ENCODE measurements at regions not wholly inside any gene's neighbourhood (a gene's known extent, or its start where the extent isn't known, plus 50 kb on each side); places are given as distances from the start of the nearest gene placed in this dataset.

DNA sequence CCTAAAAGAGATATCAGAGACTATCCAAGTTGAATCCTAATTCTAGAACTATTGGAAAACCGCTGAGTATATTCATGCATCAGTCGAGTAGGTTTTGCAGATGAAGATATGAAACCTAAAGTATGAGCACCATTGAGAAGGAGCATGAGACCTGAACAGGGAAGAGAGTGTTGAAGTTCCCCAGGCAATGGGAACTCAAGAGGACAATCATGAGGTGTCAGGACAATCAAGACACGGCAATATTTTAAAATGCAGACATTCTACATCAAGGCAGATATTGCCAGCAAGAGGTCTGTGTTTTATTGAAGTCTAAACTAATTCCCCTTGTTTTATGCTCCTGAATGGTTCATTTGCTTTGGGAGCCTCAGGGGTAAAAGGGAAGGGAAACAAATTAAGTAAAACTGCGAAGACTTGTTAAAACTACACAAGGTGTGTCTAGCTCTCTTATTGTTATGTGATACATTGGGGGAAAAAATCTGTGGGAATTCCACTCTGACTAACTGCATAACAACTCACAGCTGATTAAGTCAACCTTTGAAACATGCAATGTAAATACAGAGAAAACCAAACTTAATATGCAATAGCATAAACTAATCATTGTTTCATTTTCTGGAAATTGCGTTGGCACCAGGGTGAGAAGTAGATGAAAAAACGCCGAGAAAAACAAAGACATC is 347.9 kb upstream of the ADGRL2 start:
- H3K36me3 ChIP-seq = no peaks in the 10 kb centered on the region
- intact Hi-C loops (cut with DNase I) = no loop called here
- H3K4me3 ChIP-seq = no peak overlapping the region
- no peaks in the 10 kb centered on the region for H3K27me3 ChIP-seq
- TF ChIP-seq, protein P1, sequence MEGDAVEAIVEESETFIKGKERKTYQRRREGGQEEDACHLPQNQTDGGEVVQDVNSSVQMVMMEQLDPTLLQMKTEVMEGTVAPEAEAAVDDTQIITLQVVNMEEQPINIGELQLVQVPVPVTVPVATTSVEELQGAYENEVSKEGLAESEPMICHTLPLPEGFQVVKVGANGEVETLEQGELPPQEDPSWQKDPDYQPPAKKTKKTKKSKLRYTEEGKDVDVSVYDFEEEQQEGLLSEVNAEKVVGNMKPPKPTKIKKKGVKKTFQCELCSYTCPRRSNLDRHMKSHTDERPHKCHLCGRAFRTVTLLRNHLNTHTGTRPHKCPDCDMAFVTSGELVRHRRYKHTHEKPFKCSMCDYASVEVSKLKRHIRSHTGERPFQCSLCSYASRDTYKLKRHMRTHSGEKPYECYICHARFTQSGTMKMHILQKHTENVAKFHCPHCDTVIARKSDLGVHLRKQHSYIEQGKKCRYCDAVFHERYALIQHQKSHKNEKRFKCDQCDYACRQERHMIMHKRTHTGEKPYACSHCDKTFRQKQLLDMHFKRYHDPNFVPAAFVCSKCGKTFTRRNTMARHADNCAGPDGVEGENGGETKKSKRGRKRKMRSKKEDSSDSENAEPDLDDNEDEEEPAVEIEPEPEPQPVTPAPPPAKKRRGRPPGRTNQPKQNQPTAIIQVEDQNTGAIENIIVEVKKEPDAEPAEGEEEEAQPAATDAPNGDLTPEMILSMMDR (IDR thresholded peaks at IDR 0.05) = no peak
- no peak for ATAC-seq
- H3K27ac ChIP-seq = no peak overlapping the region
- H3K4me1 ChIP-seq = no peaks in the 10 kb centered on the region
- H3K9me3 ChIP-seq = no peaks in the 10 kb centered on the region
- DNase-seq = no peak
- 82 to 87% methylated on average over 7 of the region's 7 CpGs for WGBS, 2 donors

DNA sequence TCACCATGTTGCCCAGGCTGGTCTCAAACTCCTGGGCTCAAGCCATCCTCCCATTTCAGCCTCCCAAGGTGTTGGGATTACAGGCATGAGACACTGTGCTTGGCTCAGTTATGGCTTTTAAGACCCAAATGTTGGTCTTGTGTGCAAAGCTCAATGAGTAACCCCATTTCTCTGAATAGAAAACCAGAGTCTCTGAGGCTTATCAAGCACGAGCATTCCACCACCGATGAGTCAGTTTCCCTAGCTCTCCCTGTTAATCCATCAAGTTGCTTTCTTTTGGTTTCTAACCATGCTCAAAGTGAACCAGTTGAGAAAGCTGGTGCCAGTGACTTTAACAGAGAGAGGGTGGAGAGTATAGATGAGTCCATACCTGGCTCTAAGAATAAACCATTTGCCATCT is 350.9 kb upstream of the ADGRL2 start:
- peaks cover 0 to 4% (median 0%) of the 10 kb centered on the region in 9 donors for H3K4me1 ChIP-seq
- 93 to 95% methylated on average over 2 of the region's 2 CpGs for WGBS, 2 donors
- TF ChIP-seq, protein P1 (IDR thresholded peaks at IDR 0.05) = no peak

DNA sequence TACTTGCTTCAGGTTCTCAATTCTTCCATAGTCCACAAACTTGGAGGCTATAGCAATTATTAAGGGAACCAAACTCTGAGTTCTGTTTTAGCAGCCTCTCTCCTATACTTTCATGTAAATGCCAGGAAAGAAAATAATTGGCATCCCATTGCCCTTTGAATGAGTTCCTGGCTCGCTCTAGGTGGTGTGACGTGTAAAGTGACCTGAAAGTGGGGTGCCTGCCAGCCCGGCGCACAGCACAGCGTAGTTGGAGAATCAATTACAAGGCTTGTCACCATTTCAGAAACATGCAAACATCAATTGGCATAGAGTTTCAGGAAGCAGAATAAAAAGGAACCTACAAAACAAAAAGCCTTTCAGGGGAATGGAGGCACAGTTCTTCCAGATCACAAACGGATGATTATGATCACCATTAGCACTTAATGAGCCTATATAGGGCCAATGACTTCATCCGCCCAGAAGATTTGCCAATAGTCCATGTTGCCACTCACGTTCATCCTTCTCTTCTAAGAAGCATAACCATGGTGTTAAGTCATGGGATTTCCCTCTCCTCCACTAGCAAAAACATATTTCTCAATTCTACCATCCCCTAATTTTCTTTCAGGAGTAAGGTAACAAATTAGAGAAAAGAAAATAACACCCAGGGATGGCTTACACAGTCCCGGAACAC is 354.6 kb upstream of the ADGRL2 start:
- Histone ChIP-seq H3K4me1 (peaks cover 0 to 4% (median 0%) of the 10 kb centered on the region in 9 donors), H3K9me3 (no peaks in the 10 kb centered on the region), H3K36me3 (no peaks in the 10 kb centered on the region), H3K27ac (peak overlapping the region in 7 of 10 donors; percentile 21 to 74 (median 43)), H3K4me3 (peak overlapping the region in 6 of 10 donors; percentile 10 to 37 (median 14)), H3K27me3 (no peaks in the 10 kb centered on the region)
- TF ChIP-seq, protein P1 (IDR thresholded peaks at IDR 0.05) = no peak
- intact Hi-C loops (cut with DNase I) = no loop called here
- DNase-seq = peak in 1 of 2 donors; percentile 34
- peak; percentile 55 to 94 (median 92) for ATAC-seq
- 55 to 57% methylated on average over 9 of the region's 9 CpGs for WGBS, 2 donors

More for the DNA sequence above, 350.9 kb upstream of the ADGRL2 start:
- Histone ChIP-seq H3K4me3 (no peak overlapping the region), H3K36me3 (no peaks in the 10 kb centered on the region), H3K27me3 (no peaks in the 10 kb centered on the region), H3K27ac (no peak overlapping the region), H3K9me3 (no peaks in the 10 kb centered on the region)
- no peak for ATAC-seq
- DNase-seq = no peak
- intact Hi-C loops (cut with DNase I) = no loop called here

DNA sequence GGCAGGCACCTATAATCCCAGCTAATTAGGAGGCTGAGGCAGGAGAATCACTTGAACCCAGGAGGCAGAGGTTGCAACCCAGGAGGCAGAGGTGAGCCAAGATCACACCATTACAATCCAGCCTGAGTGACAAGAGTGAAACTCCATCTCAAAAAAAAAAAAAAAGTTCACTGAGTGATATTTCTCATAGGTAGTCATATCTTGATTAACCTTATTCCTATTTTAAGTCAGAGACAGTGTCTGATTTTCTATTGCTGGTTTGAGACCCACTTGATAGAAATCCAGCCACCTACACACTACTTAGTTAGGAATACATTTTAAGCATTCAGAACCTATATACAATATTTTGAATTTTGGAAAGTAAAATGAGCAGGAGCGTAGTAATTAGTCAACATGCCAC is 357.4 kb upstream of the ADGRL2 start:
- Histone ChIP-seq H3K27ac (no peak overlapping the region), H3K4me3 (no peak overlapping the region), H3K4me1 (peaks cover 0 to 5% (median 0%) of the 10 kb centered on the region in 9 donors), H3K36me3 (no peaks in the 10 kb centered on the region), H3K27me3 (no peaks in the 10 kb centered on the region), H3K9me3 (peaks cover 0 to 13% (median 0%) of the 10 kb centered on the region in 11 donors)
- intact Hi-C loops (cut with DNase I) = no loop called here
- DNase-seq = no peak
- no peak for ATAC-seq
- WGBS, 2 donors = 96 to 98% methylated on average over 1 of the region's 1 CpG
- TF ChIP-seq, protein P1 (IDR thresholded peaks at IDR 0.05) = no peak
